ENCODE measurements at regions not wholly inside any gene's neighbourhood (a gene's known extent, or its start where the extent isn't known, plus 50 kb on each side); places are given as distances from the start of the nearest gene placed in this dataset.
A peak's percentile ranks its signal among the peaks of the same experiment; 100 is the strongest.
"Not testable (repeated sequence)": the region's sequence is repeated elsewhere in the genome, so short reads cannot be mapped to it uniquely, and the experiment has no call there.

DNA sequence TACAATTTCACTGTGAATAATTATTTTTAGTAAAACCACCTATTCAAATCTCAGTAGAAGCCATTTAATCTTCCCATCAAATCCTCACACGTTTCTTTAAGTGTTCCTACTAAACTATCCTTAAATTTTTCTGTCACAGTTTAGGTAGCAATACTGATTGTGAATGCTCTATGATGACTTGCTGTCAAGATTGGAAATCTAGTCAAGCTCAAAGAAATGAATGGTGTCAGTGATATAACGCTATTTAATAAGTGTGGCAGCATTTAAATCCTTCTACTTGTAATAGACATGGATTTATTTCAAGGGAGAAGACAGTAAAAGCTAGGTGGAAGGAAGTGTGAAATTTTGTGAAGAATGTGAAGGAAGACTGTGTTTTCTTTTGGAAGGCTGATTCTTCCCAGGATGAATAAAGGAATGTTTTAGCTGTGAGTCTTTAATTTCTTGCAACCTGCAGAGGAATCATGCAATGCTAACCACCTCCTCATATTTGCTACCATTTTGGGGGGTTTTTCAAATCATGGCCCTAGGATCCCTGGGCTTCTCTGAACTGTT, 936.7 kb upstream of the NEGR1 start:
- DNase-seq (ENCODE audit: low read depth): no peak

DNA sequence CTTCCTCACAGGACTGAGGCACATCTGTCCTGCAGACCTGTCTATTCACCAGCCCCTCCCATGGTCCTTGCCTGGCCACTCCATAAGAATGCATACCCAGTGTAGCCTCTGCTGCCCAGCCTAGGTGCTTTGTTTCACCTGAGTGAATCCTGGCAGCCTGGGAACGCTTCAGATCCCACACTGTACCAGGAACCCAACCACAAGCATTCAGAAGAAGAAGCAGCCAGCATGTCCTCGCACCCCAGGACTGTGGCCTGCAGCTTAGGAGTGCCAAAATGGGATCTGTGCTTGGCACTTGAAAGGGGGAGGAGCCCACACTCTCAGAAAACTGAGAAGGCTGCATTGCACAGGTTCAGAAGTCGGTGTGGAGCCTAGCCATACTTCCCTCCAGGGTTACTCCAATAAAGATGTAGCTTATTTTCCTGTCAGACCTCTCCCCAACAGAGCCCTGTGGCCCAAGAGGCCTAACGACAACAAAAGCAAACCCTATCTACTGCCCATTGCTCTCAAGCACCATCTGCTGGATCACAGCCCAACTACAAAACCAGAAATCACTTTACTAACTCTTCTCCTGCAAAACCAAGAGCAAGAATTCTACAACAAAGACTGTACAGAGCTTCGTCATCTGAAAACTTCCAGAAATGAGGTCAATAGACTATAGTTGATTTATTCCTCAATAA, 923.1 kb upstream of the NEGR1 start:
- DNase-seq (ENCODE audit: low read depth): no peak

DNA sequence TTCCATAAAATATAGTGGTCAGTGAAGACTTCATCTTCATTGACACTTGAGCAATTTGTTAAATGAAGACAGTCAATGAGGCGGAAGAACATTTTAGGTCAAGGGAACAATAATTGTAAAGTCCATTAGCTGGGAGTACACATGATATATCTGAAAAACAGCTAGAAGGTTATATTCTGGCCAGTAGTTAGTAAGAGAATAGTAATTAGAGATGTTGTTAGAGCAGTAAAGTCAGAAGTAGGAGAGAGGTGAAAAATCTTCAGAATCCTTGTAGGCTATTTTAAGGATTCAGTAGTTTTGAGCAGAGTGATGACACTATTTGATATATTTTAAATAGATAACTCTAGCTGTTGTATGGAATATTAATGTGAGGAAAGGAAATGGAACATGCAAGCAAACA, 915.6 kb upstream of the NEGR1 start:
- DNase-seq (ENCODE audit: low read depth): no peak

DNA sequence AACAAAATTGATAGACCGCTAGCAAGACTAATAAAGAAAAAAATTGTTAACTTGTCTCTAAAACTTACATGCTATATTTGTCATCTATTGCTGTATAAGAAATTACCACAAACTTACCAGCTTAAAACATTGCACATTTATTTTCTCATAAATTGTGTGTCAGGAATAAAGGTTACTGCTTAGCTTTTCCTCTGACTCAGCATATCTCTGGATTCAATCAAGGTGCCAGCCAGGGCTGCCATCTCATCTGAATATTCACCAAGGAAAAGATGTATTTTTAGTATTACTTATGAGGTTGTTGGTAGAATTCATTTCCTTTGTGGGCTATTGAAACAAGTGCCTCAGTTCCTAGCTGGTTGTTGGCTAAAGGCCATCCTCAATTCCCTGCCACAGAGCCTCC, 912.6 kb upstream of the NEGR1 start:
- DNase-seq (ENCODE audit: low read depth): no peak

DNA sequence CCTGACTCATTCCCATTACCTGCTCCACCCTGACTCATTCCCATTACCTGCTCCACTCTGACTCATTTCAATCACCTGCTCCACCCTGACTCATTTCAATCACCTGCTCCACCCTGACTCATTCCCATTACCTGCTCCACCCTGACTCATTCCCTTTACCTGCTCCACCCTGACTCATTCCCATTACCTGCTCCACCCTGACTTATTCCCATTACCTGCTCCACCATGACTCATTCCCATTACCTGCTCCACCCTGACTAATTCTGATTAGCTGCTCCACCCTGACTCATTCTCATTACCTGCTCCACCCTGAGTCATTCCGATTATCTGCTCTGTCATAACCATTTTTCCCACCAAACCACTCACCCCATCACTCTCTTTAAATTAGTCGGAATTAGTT, 901.2 kb upstream of the NEGR1 start:
- not testable (repeated sequence) for DNase-seq (ENCODE audit: low read depth)

DNA sequence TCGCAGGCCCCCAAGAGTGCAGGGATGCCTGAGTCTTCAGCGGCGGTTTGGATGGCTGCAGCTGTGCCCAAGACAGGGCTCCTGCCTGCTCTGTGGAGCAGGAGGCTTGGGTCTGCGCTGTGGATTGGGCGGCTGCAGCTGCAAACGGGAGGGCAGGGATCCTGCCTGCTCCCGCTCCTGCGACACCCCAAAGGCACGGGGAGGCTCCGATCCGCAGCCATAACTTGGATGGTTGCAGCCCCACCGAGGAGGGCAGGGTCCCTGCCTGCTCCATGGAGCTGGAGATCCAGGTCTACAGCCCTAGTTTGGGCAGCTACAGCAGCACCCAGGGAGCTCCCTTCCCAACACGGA, 898.8 kb upstream of the NEGR1 start:
- no peak for DNase-seq (ENCODE audit: low read depth)

DNA sequence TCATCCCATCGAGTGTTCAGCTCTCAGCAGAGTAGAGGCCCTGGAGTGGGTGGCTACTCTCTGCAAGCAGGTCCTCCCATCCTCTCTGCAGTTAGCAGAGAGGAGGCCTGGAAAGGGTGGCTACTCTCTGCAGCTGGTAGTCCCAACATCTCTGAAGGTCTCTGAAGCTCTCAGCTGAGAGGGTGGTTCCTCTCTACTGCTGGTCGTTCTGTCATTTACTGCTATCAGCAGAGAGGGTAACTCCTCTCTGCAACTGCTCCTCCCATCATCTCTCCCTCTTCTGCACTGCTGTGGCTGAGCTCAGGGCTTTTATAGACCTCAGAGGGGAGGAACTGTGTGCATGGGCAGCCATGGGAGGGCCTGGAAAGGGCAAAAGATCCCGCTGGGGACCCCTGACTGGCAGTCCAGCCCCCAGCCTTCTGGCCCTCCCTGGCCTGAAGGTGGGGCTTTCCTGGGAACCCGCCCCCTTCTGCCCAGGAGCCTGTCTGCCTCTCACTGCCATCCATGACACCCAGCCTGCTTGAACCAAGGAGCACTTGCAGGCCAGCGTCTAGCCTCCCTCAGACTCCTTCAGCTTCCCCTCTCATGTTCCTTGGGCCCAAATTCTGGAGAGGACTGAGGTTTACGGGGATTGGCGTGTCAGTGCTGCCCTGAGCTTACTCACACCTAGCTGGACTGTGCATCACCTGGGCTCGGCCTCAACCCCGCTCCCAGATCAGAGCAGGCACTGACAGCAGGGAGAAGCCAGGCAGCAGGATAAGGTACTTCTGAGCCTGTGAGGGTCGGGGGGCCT, 898.3 kb upstream of the NEGR1 start:
- no peak for DNase-seq (ENCODE audit: low read depth)

DNA sequence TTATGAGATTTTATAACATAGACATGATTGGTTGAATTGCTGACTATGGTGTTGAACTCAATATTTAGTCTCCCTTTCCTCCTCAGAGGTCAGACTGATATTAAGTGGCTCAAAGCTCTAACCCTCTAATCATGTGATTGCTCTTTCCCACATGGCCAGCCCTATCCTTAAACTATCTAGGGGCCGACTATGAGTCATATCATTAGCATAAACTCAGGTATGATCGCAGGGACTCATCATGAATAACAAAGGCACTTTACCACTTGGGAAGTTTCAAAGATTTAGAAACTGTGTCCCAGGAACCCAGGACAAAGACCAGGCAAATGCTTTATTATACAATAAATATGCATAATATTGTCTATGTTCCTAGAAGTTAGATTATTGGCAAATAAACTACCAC, 894.6 kb upstream of the NEGR1 start:
- DNase-seq (ENCODE audit: low read depth): no peak

DNA sequence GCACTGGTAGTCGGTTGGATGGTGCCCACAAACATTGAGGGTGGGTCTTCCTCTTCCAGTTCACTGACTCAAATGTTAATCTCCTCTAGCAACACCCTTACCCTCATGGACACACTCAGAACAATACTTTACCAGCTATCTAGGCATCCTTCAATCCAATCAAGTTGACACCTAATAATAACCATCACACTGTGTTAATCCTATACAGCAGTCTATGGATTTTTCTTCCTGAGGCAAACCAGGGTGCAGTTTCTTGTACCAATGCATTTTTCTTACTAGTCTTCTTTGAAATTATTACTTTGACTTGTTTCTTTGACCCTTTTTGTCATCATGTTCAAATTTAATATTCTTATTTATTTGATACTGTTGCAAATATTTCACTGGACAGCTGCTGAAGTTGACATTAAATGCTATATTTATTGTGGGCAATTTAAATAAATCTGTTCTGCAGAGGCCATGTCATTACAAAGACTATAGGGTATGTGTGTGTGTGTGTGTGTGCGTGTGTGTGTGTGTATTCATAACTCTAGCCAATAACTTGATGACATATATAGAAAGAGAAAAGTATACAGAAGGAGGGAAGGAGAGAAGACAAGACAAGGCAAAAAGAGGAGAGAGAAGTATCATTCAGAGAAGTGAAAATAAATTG, 884.8 kb upstream of the NEGR1 start:
- no peak for DNase-seq (ENCODE audit: low read depth)

DNA sequence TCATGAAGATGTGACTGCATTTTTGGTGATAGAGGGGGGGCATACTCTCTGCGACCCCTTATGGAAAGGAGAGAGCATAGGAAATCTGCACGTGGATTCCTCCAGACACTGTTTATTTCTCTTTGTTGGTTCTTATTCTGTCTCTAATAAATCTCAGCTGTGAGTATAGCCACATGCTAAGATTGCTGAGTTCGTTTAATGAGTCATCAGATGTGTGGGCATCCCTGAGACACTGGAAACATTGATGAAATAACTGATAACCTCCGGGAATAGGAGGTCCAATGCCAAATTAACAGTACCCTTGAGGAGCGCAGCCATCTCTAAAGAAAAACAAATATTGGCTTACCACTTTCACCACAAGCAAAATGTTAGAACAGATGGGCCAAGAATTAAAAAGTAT, 880.2 kb upstream of the NEGR1 start:
- DNase-seq (ENCODE audit: low read depth): peak; percentile 2

DNA sequence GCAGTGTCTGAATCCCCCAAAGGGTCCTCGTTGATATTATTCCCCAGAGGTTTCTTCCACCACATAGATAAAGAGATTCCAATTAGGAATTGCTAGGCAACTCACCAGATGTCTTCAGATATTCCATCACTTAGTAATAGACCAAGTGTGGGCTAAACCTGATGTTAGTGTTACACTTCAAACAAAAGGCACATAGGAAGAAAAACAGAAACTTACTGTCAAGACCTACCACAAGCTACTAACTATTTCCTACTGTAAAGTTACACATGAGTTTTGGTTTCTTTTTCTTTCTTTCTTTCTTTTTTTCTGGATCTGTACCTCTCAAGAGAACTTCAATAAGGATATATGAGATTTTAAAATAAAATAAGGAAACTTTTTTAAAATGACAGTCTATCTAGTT, 879.1 kb upstream of the NEGR1 start:
- no peak for DNase-seq (ENCODE audit: low read depth)

DNA sequence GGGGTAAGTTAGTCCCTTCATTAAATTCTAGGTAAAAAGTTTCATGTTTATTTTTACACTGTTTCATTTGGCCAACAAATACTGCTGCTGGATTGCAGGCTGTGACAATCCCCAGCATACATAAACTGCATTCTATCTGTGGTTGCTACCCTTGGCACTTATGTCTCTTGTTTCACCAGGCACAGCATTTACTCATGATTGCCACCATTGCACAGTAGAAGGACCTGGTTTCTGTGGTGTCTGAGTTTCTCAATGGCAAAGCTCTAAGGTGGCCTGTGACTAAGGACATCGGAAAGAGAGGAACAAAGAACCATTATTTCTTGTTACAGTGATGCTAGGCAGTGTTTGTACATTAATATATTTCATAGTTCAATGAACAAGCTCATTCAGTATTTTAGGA, 878.4 kb upstream of the NEGR1 start:
- no peak for DNase-seq (ENCODE audit: low read depth)

DNA sequence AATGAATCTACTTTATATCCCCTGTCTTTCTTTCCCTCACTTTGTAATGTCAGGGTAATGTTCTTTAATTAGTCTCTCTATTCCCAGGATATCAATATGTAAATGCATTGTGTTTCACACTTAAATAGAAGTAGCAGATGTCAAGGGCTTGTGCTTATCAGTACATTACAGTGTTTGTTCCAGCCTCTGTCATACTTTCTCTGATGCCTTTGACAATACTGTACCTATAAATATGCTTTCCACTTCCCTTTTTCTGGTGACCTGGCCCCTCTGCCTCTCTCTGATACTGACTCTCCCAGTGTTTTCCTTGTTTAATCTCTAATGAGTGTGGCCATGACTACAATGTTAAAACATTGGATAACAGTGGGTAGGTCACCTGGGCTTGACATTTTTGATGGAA, 862.0 kb upstream of the NEGR1 start:
- no peak for DNase-seq (ENCODE audit: low read depth)

DNA sequence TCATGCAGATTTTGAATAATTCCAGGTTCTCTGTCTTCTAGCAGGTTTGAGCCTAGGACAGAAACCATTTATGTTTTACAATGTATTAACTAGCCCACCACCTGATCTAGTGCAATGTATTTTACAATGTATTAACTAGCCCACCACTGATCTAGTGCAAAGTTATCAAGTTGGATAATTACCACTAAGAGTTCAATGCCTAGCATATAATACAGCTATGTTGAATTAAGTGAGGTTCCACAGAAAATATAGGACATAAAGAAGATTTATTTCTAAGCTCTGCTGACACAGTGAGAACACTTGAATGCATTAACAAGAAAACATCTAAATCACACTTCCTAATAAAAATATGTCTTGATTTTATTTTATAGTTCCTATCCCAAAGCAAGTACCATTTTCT, 854.6 kb upstream of the NEGR1 start:
- DNase-seq (ENCODE audit: low read depth): no peak

DNA sequence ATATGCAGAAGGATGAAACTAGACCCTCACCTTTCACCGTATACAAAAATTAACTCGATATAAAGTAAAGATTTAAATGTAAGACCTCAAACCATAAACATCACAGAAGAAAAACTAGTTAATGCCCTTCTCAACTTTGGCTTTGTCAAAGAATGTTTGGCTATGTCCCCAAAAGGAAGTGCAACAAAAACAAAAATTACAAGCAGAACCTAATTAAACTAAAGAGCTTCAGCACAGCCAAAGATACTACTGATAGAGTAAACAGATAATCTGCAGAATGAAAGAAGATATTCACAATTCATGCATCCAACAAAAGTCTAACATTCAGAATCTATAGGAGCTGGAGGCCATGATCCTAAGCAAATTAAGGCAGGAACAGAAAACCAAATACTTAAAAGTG, 824.6 kb upstream of the NEGR1 start:
- no peak for DNase-seq (ENCODE audit: low read depth)

DNA sequence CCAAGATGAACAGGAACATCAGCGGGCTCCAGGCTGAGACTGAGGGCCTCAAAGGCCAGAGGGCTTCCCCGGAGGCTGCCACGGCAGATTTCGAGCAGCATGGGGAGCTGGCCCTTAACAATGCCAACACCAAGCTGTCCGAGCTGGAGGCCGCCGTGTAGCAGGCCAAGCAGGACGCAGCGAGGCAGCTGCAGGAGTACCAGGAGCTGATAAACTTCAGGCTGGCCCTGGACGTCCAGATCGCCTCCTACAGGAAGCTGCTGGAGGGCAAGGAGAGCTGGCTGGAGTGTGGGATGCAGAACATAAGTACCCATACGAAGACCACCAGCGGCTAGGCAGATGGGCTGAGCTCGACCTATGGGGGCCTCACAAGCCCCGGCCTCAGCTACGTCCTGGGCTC, 823.4 kb upstream of the NEGR1 start:
- no peak for DNase-seq (ENCODE audit: low read depth)

DNA sequence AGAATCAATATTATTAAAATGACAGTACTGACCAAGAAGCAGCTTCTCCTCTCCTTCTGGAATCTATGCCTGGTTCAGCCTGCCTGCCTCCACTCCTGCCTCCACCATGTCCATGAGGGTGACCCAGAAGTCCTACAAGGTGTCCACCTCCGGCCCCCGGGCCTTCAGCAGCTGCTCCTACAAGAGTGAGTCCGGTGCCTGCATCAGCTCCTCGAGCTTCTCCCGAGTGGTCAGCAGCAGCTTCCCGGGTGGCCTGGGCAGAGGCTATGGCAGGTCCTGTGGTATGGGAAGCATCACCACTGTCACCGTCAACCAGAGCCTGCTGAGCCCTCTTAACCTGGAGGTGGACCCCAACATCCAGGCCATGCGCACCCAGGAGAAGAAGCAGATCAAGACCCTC, 822.4 kb upstream of the NEGR1 start:
- no peak for DNase-seq (ENCODE audit: low read depth)

DNA sequence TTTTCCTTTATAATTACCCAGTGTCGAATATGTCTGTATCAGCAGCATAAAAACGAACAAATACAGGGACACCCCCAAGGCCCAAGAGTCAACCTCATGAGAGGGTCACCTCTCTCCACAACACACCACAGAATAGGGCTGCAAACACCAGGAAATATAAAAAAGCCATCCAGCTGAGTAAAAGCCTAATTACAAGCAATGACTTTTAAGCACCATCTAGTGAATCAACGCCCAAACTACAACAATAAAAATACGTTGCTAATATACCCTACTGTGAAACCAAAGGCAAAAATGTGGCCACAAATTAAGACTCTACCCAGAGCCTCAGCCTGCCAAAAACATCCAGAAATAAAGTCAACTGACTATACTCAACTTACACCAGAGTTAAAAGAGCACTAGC, 817.9 kb upstream of the NEGR1 start:
- DNase-seq (ENCODE audit: low read depth): no peak

DNA sequence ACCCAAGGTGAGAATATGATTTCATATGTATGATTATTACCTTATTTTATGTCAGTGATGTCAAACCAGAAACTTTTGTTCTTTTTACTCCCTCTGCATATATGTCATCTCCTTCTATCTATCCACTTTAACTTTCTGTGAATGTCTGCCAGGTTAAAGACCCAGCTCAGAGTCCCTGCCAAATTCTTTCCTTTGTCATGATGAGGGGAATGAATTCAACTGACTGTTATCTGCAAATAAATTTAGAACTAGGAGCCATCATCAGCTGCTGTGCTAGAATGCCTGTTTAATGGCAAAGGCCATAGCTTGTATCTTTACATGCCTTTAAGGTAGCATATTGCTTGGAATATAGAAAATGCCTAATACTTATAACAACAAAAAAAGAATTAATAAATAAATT, 815.6 kb upstream of the NEGR1 start:
- DNase-seq (ENCODE audit: low read depth): no peak

DNA sequence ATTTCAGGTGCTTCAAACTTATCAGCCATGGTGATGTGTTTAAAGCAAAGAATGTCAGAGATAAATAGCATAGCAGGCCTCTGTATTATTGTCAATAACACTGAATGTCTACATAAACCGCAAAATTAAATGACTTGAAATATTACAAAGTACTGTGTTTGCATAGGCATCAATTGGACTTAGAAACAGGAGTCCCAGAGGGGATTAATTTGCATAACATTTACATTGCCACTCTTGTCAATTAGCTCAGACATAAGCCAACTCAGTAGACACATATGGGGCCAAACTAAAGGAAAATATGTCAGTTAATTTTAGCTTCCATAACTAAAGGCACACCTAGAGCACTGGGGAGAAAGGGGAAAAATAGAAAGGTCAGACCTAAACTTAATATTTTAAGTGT, 814.5 kb upstream of the NEGR1 start:
- DNase-seq (ENCODE audit: low read depth): no peak

DNA sequence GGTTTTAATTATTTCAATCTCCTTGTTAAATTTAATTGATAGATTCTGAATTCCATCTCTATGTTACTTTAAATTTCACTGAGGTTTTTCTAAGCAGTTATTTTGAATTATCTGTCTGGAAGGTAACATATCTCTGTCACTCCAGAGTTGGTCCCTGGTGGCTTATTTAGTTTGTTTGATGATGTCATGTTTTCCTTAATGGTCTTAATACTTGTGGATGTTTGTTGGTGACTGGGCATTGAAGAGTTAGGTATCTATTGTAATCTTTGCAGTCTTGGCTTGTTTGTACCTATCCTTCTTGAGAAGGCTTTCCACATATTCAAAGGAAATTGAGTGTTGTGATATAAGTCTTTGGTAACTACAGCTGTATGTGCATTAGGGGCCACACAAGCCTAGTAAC, 810.0 kb upstream of the NEGR1 start:
- no peak for DNase-seq (ENCODE audit: low read depth)

DNA sequence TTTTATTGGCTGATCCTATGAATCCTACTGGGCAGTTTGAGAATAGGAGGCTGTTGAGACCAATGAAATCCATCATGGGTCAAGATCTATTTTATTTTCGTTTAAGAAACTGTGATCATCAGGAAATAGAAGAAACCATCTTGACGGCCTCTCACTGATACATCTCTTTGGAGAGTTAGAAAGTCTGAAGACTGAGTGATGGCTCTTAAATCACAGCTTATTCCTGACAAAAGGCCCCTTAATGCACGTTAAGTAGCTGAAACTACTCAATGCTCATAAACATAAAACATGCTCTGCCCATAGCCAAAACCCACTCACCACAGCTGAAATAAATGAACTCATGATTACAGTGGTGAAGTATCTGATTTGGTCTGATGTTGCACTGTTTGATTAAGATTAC, 784.5 kb upstream of the NEGR1 start:
- no peak for DNase-seq (ENCODE audit: low read depth)
